Pulmonary artery endothelial cell (primary cell): ENCODE measurements at regions not wholly inside any gene's neighbourhood (a gene's known extent, or its start where the extent isn't known, plus 50 kb on each side); places are given as distances from the start of the nearest gene placed in this dataset.
"Not testable (repeated sequence)": the region's sequence is repeated elsewhere in the genome, so short reads cannot be mapped to it uniquely, and the experiment has no call there.

Source experiments
- DNase-seq: peaks from one replicate; pipeline ENCODE4 v3.0.0-alpha.2; 2011; ENCODE audit warnings: low read depth, low spot score

DNA sequence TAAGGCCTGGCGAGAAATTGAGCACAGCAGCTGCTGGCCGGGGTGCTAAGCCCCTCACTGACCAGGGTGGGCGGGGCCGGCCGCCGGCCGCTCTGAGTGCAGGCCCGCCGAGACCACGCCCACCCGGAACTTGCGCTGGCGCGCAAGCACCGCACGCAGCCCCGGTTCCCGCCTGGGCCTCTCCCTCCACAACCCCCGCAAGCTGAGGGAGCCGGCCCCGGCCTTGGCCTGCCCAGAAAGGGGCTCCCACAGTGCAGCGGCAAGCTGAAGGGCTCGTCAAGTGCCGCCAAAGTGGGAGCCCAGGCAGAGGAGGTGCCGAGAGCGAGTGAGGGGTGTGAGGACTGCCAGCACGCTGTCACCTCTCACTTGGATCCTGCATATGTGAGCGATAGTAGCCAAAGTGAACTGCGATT is 251.2 kb downstream of the GJA1 start:
- no peak for DNase-seq

DNA sequence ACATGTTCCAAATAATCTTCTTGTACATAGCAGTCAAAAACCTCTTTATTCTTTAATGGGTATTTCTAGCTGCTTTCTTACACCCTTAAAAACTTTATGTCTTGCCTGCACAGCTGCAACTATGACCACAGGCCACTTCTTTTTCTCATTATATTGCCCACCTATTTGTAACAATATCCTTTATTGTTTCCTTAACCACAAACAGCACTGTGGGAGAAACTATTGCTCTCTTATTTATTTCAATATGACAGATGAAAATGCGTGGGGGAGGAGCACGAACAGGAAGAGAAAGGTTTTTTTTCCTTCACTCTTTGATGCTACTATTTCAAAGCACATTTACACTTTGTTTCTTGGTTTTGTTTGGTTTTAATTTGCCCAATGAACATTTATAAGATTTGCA is 253.5 kb downstream of the GJA1 start:
- no peak for DNase-seq

DNA sequence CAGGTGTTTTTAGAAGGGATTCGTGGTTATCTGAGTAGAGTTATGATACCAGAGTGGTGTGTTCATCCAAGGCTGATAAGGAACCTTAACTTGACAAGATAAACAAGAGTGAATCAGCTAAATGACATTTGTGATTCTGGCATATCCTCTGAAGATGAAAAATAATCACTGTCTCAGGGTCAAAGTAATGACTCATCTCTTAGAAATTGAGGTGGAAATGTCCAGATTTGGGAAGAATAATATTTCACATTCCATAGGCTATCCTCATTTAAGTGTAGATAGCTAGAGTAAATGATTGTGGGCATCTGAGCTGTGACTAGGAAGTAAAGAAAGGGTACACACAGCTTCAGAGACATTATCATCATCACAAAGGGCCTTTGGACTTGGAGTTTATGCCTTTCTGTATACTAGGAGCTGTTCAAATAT is 255.7 kb downstream of the GJA1 start:
- no peak for DNase-seq

DNA sequence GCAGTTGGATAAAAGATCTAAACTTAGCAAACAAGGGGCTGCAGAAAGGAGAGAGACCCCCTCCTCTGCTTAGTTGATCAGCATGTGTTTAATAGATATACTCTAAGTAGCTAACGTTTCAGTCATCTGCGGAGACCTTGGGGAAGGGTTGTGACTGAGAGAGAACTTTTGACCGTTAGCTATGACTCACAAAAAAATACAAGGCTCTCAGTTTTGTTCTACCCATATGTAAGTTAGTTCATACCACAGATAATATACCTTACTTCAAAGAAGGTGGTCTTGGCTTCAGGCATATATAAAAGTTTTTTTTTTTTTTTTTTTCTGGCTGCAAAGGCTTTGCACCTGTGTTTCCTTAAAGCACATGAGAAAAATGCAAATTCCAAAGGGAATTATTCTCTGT is 258.9 kb downstream of the GJA1 start:
- no peak for DNase-seq

DNA sequence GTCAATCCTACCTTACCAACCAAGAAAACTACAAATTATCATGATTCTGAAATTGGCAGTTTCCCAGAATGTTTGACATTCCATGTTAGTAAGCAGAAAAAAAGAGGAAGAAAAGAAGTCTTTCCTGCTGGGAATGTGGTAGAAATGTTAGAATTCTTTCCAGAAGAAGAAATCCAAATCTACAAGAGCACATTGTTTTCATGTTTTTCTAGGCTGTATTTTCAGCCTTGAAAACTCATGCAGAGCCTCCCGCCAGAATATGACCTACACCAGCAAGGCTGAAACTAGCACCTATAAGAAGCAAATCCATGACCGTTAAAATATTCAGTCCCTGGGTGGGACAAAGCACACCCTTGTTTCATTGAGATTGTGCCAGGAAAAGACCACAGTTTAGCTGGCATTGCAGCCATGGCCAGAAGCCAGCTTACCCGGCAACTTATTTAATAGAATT is 259.4 kb downstream of the GJA1 start:
- DNase-seq, result no peak

DNA sequence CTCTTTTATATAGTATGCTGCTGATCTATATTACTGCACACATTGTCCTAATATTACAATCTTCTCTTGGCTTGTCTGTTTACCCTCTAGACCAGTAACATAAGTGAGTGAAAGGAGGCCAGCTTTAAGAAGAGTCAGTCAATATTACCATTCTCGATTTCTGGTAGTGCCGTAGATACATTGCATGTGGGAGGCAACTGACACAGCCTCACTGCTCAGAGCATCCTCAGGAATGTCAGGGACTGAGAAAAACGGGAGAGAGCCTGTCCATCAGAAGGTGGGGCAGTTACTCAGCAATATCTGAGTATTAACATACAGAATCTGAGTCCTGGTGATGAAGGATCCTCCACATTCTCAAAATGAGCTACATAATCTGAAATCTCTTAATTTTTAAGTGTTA is 259.9 kb downstream of the GJA1 start:
- DNase-seq, result no peak

DNA sequence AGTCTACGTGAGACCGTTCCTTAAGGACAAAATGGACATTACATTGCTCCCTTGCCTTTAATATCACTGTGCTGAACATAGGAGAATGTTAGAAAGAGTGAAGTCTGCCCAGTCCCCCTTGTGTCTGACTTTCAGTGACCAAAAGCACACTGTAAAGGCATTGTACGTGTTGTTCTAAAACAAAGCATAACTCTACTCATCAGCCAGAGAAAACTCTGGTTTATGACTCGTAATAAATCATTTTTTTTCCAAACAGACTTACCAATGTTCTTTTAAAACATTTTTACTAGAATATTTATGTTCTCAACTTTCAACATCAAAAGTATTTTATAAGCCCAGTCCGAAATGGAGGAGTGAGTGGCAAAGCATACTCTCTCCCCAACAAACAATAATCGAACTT is 262.5 kb downstream of the GJA1 start:
- no peak for DNase-seq

DNA sequence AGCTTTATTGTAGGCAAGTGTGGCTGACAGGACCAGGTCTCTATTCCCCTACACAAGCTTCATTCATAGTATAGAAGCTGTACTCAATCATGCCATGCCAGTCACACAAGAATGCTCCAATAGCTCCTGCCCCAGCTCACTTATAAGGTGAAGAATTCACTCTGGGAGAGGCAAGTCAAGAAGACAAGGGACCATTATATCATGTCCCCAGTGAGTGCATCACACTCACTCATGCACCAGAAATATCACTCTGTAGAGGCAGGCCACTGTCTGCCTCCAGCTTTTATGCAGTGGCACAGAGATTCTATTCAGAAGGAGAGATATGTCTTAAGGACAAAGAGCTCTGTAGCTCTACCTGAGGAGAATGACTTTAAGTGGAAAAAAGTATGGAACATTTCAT is 263.2 kb downstream of the GJA1 start:
- no peak for DNase-seq

DNA sequence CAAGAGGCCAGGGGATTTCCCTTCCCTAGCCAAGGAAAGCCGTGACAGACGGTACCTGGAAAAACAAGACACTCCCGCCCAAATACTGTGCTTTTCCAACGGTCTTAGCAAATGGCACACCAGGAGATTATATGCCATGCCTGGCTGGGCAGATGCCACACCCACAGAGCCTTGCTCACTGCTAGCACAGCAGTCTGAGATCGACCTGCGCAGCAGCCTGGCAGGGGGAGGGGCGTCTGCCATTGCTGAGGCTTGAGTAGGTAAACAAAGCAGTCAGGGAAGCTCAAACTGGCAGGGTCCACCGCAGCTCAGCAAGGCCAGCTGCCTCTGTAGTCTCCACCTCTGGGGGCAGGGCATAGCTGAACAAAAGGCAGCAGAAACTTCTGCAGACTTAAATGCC is 267.7 kb downstream of the GJA1 start:
- DNase-seq, result not testable (repeated sequence)

DNA sequence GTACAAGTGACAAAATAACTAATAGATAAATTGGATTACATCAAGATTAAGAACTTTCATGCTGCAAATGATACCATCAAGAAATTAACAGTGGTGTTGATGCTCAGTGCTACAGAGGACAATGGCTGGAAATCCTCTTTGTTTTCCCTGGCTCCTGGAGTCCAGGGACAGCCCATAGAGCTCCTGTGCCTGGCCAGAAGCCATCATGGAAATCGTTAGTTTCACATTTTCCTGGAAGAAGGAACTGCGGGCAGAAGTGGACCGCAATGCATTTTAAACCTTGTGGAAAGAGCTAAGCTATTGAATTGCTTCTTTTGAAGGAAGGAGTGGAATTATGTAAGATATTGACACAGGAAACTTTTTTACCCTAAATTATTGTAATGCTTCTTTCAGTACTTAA is 276.0 kb downstream of the GJA1 start:
- DNase-seq, result peak; percentile 51

DNA sequence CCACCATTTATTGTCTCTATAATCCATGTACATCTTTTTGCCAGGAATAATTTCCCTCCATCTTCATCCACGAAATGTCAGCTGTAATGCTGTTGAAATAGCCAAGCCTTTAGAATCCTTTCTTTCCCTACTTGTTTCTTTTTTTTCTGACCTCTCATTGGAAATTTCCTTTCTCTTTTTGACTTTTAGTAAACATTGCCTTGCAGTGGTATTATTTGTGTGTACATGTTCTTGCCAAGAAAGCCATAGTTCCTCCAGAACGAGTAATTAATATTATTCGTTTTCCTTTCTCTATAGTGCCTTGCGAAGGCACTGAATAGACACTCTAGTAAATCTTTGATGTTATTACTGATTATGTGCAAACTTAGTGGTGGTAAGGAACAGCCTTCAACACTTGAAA is 282.2 kb downstream of the GJA1 start:
- no peak for DNase-seq

DNA sequence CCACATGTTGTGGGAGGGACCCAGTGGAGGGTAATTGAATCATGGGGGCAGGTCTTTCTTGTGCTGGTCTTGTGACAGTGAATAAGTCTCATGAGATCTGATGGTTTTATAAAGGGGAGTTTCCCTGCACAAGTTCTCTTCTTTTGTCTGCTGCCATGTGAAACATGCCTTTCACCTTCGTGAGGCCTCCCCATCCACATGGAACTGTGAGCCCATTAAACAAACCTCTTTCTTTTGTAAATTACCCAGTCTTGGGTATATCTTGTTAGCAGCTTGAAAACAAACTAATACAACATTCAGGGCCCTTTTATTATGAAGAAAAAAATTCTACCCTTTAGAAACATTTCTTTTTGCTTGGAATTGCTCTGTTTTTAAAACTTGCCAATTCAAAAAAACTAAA is 285.4 kb downstream of the GJA1 start:
- not testable (repeated sequence) for DNase-seq

DNA sequence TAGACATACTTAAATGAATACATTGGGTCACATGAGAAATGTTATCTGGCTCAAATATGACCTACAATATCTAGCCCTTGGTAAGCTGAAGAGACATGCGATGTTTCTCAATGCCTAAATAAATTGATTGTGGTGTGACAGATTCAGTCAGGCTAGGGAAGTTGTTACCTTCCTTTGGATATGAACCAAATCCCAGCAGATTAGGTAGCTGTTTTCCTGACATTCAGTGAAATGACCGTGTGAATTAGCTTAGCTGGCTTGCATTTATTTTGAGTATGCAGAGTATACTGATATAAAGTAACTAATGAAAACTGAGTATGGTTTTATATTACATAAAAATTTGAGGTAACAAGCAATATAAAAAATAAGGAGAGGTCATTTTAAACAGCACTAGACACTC is 288.2 kb downstream of the GJA1 start:
- no peak for DNase-seq

DNA sequence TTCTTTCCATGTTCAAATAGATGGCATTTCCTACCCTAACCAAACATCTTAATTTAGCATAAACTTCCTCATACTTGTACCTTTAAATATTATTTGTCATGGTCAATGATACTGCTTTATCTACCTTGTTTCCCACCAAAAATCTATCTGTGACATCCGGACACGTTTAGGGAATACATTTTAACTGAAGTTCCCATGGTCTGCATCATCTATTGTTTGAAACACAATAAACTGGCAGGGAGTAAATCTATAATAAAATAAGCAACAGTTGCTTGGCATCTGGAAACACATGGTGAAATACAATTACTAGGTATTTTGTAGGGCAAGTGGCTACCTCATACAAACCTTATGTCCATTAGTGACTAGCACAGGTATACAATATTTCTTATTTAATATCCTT is 289.1 kb downstream of the GJA1 start:
- DNase-seq, result no peak

DNA sequence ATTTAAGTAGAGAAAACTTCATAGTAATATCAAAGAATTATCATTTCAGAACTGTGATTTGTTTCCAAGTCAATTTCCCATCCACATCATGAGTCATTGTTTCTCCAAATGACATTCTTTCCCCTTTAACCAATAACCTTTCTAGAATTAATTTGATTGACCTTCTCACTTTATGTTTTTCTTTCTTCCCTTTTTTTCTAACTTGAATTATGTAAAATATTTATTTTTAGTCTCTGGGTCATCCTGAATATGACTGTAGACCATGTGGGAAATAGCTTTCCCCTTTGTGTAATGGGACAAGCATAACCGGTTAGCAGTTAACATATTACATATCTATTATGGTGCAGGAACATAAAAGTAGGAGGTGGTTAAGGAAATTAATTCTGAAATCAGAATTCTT is 291.1 kb downstream of the GJA1 start:
- peak; percentile 24 for DNase-seq

DNA sequence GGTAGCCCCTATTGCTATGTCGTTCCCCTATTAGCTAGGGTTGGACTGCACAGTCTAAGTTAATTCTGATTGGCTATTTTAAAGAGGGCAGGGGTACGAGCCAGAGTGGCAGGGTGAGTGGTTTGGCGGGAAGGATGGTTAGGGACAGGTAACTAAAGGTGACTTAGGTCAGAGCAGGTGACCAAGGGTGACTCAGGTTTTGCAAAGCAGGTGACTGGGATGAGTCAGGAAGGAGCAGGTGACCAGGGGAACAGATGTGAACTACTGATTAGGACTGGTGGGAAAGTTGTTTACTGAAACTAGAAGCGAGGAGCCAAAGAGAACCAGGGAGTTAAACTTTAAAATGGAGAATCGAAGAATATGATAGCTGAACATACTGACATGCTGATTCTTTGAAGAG is 295.2 kb downstream of the GJA1 start:
- no peak for DNase-seq

DNA sequence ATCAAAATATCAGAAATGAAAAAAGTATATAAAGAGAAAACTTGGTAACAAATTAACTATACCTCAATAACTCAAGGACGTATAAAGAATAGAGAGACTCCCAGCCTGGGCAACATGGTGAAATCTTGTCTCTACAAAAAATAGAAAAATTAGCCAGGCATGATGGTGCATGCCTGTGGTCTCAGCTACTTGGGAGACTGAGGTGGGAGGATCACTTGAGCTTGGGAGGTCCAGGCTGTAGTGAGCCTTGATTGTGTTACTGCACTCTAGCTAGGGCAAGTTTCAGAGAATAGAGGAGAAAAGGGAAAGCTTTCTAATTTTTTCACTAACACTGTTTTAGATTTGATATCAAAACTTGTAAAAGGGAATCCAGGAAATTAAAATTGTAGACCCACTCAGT is 295.9 kb downstream of the GJA1 start:
- no peak for DNase-seq

DNA sequence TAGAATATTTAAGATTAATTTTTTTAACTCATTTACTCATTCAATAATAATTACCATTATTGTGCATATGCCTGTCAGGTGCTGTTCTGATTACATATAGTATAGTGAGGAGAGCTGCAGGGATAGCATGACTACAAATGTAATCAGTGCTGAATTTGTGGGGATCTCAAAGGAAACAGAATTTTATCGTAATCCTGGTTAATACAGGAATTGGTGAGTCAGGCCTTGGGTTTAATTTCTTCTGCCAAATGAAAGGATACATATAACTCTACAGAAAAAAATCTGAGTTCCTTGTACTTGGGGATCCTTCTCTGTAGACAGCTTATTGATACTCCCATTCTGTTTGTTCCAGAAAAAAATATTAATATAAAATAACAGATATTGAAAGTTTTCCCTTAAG is 297.2 kb downstream of the GJA1 start:
- DNase-seq, result no peak

DNA sequence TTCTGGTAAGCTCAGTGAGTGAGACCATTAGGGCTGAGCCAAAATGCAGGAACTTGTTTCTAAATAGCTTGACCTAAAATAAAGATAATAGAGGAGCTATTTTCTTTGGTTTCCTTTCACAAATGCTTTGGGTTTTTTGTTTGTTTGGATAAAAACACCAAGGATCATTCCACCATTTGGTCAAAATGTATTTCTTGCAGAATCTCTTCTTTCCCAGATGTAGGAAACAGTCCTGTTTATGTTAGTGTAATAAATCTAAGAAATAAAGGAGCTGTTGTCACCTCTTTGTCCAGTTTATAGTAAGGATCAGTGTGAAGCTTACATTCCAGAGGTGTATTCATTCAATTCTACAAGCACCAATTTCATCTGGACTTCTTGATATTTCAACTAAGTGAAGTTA is 297.8 kb downstream of the GJA1 start:
- DNase-seq, result no peak

DNA sequence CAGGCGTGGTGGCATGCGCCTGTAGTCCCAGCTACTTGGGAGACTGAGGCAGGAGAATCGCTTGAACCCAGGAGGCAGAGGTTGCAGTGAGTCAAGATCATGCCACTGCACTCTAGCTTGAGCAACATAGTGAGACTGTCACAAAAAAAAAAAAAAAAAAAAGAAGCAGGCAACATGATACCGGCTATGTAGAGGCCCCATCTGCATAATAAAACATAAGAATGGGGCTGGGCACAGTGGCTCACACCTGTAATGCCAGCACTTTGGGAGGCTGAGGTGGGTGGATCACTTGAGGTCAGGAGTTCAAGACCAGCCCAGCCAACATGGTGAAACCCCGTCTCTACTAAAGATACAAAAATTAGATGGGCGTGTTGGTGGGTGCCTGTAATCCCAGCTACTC is 304.7 kb downstream of the GJA1 start:
- DNase-seq, result not testable (repeated sequence)

DNA sequence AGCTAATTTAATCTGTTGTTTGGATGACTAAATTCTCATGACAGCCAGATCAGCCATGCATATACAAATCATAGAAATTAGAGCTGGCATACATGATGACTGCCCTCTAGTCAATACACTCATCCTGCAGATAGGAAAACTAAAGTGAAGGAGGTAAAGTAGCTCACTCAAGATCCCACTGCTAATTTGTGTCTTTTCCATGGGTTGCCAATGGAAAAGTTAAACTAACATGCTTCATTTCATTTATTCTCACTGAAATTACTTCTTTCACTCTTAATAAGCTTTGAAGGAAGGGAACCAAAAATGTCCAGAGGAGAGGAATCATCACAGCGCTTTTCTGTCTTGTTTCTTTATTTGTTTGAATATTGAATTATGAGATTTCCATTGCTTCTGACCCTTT is 308.2 kb downstream of the GJA1 start:
- DNase-seq, result no peak

DNA sequence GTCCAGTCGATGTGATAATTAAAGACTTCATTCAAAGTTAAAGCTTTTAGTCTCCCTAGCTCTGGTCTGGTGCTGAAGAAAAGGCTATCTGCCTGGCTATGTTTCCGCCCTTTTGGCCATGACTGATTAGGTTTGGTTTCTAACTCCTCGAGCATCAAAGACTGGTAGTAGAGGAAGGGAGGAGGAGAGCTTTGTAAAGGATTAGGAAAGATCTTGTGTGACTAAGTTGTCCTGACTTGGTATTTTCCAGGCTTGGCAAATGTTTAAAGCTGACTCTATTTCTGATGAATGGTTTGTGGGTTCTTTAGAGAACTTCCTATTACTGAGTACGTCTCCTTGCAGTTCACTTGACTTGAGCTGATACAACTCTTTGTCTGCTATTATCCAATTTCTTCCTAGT is 312.9 kb downstream of the GJA1 start:
- DNase-seq, result no peak

DNA sequence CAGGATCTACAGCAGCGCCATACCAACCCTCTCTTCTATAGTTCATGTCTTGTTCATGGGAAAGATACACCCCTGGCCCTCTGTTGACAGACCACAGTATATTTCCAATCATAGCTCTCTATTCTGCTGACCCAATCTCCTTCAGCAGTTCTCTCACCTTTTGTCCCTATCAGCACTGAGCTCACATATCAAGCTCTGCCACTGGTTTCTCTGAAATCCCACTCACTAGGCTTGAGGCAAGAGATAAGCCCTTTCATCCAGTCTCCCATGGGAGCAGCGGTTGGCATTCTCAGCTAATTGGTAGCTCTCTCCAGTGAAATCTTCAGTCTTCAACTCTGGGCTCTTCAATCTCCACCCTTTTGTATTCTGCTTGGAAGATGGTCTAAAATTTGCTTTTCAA is 313.4 kb downstream of the GJA1 start:
- DNase-seq, result no peak

DNA sequence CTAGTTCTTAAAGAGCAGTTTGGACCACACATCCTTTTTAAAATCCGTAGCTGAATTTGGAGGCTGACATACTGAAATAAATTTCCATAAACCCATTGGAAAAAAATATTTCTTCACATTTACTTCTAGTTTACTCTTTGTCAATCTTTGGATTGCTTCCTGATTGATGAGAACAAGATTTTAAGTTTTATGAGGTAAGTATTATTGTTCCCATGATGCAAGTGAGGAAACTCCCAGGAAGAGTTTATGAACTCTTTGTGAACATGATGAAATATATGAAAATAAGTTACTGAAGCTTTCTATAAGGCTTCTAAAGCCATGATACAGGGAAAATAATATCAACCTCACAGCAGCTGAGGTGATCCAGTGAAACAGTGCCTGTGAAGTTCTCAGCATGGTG is 320.0 kb downstream of the GJA1 start:
- DNase-seq, result no peak

DNA sequence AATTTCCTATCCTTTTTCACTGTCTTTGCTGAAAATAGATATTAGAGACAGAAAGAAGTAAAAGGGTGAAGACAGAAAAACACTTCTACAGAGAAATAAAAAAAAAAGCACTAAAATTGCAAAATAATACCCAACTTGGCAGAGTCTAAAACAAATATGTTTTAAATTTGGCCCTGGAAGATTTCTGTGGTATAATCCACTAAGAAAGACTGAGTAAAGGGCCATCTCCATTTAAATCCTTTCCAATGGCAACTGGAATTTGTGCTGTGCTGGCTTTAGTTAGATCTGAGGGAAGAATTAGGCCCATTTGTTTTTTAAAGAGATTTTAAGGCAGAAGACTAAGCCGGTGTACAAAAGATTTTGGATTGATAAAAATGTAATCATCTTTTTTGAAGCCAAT is 321.2 kb downstream of the GJA1 start:
- DNase-seq, result no peak
